Activated CD4-positive, alpha-beta T cell treated with anti-CD3 and anti-CD28 coated beads, Interleukin-2, Interleukin-4, amounts not matched to agents 100 ng/mL and 50 ng/mL, durations not matched to agents 16 hours and 8 hours (primary cell): ENCODE measurements at regions not wholly inside any gene's neighbourhood (a gene's known extent, or its start where the extent isn't known, plus 50 kb on each side); places are given as distances from the start of the nearest gene placed in this dataset.

Source experiments
- DNase-seq: peaks from one replicate; pipeline ENCODE4 v3.0.0-alpha.2; 2020; ENCODE audit warnings: low spot score

DNA sequence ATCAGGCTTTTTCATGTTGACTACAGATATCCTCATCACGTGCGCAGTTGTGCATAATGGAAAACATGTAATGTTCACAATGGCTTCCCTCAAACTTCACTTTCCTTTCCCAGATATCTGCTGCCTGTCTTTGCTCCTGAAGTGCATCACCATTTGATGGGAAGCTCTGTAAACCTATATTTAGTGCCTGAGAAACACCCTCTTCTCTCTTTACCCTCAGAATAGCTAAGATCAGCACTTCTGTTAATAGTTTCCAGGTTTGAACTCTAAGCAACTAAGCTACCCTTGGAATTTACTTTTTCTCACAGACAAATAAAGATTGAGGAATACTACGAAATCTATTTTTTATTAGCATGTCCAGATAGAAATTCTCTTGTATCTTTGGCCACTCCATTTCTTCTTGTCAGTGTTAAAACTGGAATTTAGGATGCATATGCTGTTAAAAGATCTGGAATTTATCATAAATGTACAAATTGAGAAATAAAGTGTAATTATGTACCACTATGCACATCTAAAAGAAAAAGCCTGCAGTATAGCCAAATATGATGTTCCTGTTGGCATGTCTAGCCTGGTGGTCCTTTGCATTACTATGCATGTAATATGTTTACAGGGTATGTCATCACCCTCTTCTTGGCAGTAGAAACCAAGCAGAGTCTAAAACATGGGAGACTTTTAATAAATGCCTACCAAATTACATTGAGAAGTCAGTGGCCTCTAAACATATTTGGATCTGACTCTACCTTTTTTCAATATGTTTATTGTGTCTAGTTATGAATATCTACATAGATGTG lies 278.7 kb downstream of the FIGN start:
- DNase-seq = no peak

DNA sequence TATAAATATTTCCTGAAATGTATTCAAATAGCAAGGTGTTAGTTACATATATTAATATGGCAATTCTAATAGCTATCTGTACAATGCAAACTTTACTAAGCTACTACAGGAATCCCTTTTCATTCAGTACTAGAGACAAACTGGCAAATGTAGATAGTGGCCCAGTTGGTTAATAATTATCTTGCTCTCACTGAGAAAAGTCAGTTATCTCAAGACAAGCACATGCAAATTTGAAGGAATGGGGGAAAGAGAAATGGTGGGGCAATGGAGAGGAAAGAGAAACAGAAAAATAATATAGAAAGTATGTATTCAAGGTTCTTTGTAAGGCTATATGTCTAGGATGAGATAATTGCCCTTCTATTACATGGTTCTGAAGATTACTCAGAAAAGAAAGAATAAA lies 280.0 kb downstream of the FIGN start:
- no peak for DNase-seq

DNA sequence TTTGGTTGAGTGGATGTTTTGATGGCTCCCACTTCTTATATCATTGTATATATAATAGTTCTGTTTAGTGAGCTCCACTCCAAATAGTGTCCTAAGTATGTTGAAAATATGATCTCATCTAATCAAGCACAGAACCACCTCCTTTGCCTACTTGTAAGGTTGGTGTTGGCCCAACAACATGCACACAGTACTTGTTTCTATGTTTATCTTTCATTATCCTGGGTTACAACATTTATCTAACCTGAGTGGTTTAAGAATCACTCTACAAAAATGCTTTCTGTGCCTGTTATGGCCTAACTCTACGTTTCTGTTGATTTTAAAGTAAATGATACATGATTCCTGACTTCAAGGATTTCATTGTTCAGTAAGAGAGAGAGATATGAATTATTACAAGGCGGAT lies 281.9 kb downstream of the FIGN start:
- DNase-seq = no peak

DNA sequence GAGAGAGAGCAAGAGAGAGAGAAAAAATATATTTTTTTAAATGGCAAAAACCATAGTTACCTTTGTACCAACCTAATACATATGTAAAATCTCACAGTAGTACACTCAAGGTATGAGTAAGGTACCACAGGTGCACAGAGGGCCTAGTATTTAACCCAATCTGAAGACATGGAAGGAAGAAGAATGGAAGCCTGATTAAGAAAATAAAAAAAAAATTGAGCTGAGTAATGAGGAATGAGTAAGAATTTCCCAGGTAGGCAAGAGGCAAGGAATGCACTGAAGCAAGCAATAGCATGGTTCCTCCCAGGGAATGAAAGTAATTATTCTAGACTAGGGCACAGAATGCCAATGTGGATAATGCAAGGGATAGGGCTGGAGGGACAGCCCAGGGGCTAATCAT lies 294.2 kb downstream of the FIGN start:
- no peak for DNase-seq

DNA sequence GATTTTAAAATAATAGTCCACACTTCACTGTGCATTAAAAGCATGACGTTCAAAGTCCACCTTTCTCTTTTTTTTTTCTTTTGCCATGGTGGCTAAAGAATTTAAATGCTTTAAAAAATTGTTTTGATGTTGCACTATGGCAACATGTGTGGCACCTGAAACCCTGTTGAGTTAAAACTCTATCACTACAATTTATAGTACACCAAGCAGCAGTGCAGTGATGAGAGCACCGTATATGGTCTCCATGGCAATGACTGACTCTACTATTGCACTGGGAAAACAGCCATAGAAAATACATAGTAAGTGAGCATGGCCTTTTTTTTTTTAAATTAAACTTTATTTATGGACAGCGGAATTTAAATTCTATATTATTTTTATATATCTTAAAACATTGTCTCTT lies 298.8 kb downstream of the FIGN start:
- DNase-seq = no peak

DNA sequence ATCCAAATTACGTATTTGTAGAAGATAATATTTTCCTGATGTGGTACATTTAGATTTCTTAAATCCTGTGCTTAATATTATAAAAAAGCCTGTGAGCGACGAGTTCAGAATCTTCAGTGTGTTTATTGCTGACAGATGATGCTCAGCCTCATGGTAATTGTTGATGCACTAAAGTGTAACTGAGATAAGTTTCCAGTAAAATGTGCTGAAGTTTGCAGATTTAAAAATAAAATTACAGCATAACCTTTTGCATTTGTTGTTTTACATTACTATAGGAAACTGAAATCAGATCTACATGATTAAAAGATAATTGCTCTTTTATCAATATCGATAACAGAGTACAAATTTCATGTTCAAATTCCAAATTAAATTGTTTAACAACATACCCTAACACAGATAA lies 307.6 kb downstream of the FIGN start:
- DNase-seq = no peak

DNA sequence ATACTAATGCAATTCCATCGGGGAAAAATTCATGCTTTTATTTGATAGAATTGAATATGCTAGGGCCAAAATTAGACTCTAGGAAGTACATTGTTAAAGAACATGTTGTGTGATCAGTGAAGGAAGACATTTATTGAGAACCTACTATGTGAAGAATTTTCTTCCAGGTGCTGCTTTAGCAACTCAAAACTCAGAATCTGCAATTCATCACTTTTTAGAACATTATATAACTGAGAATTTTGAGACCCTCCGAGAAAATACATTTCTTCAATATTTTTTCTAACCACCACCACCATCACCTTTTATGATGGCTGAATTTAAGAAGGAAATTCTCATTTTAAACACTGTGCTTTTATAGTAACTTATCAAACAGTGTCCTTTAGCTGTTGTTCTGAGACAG lies 315.2 kb downstream of the FIGN start:
- no peak for DNase-seq

DNA sequence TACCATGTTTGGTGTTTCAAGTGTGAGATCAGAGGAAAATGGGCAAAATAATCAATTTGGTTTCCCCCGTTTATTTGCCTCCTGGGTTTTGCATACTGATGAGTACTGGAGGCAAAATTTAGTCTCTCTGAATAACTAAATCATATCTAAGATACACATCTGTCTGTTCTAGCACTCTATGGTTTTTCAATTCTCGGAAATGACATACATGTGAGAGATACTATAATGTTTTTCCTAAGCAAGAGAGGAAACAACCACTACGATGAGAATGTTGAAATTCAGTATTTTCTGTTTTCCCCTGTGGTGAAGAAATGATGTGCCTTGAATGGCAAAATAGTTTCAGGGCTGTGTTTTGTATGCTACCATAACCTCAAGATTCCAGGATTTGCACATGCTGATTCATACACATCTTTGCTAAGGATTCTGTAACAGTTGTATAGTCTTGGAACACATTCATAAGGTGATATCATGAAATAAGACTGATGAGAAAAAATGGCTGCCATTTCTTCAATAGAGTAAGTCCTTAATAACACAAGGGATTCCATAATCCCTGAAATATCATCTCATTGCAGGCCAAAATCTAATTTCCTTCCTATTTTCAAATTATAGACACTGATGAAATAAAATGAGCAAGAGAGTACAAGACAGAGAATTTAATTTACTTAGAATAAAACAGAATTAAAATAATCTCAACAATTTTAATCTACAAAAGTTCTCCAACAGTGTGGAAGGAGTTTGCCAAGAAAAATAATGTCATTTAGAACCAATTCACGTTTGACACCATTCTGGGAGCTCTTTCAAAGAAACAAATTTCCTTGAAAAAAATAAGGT lies 316.6 kb downstream of the FIGN start:
- no peak for DNase-seq

DNA sequence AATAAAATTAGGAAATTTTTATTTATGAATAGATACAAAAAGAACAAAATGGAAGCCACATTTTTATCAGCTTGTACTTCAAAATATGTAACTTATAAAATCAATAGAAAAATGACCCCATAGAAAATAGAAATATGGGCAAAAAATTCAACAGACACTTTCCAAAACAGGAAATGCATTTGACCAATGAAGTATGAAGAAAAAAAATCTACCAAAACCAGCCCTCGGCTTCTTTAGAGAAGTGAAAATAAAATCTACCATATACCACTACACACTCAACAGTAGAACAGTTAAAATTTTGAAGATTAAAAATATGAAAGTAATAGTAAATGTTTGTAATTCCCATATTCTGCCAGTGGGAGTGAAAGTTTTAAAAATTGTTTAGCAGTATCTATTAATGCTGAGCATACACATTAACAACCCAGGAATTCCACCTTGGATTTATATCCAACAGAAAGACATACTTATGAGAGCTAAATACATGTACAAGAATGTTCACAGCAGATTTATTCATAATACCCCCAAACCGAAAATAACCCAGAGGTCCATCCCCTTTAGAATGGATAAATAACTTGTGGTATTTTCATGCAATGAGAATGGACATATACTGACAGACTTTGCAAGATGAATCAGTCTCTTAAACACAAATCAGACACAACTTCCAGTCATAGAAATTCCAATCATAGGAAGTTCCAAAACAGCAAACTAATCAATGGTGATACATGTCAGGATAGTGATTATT lies 318.0 kb downstream of the FIGN start:
- no peak for DNase-seq

DNA sequence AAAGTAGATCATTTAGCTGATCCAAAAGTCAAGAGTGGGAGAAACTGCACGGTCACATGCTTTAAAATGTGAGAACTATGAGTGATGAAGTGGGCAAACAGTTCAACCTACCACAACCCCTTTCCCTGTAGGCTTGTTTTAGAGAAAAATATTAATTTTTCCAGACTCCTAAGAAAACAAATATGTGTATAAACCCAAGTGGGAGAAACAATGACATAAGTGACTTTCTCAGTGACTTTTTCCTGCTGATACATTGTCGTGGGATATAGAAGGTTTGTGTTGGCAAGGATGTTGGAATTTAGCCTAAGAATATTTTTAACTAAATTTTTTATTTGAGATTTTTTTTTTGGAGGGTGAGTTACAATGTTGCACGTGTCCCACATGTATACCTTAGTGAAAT lies 321.7 kb downstream of the FIGN start:
- DNase-seq = no peak

DNA sequence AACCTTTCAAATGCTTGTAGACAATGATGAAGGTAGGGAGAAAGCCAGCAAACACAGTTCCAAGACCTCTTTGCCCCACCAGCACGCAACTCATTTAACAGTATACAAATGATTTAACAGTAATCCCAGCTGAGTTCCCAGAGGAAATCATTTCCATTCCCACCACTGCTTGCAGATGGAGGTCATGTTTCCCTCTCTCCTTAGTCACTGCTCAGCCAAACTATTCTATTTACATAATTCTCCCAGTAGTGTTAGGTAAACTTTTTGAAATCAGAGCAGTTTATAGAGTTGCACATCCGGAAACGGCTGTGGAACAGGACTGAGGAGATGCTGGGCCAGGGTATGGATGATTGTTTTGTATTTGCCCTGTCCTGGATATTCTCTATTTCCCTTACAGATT lies 328.5 kb downstream of the FIGN start:
- no peak for DNase-seq

DNA sequence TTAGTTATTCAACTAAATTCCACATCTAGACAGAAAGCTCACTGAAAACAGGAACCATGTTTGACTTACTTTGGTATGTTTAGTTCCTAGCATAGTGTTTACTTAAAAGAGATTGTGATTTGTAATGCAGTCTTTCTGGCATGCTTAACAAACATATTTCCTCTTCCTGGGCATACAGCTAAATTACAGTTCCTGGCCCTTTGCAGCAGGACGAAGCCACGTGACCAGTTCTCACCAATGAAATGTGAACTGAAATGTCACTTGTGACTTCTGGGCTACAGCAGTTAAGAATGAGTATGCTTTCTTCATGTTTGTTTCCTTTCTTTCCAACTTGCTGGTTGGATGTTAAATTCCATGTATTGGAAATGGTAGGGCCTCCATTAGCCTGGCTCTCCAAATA lies 330.5 kb downstream of the FIGN start:
- DNase-seq = no peak

DNA sequence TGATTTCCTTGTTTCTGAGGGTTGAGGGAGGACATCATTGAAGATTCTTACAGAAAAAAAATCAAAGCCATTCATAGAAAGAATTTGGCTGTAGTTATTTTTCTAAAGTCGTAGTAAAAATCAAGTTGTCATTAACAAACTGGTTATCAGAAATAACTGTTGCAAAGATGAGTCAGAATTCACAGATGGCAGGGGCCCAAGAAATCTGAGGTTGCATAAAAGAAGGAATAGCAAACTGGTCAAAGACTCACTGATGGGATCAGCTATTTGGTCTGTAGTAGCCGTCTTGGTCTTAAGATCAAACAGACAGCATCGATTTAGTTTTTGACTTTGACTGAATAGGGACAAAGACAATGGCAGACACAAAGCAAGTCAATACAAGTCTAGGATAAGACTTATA lies 334.3 kb downstream of the FIGN start:
- DNase-seq = no peak

DNA sequence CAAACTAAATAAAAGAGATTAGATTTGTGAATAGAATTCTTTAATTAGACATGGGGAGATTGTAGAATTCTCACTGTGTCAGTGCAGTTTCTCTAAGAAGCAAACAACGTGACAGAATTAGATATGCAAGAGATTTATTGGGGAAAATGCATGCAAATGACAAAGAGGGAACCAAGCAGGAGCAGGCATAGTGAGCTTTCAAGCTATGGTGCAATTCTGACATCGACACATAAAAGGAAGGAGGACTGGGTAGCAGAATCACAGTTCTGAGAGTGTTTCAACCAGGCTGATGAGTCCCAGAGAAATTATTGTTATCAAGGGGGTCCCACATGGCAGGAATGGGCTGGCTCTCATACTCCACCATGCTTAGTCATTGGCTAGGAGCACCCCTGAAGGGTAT lies 338.4 kb downstream of the FIGN start:
- no peak for DNase-seq

DNA sequence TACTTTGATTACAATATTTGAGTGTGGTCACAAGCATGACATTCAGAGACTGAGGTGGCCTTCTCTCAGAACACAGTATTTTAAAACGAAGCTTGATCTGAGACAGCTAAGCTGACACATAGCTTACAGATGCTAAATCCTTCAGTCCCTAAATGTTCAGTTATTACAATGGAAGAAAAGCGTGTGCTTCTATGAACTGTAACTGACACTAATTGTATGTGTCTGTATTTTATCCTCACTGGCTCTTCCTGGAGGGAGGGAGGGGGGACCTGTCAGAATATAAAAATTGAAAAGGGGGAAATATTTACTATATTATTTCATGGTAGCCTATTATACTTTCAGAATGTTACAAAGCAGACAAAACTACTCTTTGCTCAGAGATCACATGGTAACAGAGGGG lies 340.2 kb downstream of the FIGN start:
- no peak for DNase-seq

DNA sequence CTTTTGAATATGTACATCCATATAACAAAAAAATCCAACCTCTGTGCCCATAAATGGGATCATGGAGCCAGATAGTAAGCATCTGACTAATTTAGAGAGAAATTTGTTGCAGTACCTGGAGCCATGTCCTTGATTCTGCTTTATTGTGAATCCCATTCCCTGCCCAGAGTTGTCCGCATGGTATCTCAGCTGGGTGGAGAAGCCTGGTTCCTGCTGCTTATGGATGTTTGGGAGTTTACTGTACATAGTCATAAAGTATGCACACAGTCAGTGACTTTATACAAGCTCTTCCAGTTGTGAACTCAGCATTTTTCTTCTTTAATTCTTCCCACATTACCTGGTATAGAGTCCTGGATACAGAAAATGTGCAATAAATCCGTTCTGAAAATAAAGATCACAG lies 346.0 kb downstream of the FIGN start:
- no peak for DNase-seq

DNA sequence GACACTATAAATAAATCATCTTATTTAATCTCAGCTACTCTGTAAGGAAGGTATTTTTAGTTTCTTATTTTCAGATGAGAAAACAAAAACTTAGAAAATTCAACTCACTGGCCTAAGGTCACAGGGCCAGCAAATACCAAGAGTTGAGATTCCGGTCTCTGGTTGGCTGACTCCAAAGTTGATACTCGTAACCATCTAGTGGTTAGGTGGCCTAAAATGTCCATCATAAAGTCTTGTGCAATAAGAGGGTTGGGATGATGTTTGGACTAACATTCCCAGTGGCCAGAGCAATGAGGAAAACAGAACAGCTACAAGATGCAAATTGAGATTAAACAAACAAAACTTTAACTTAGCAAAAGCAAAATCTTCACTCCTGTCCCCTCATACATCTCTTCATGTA lies 360.3 kb downstream of the FIGN start:
- no peak for DNase-seq

DNA sequence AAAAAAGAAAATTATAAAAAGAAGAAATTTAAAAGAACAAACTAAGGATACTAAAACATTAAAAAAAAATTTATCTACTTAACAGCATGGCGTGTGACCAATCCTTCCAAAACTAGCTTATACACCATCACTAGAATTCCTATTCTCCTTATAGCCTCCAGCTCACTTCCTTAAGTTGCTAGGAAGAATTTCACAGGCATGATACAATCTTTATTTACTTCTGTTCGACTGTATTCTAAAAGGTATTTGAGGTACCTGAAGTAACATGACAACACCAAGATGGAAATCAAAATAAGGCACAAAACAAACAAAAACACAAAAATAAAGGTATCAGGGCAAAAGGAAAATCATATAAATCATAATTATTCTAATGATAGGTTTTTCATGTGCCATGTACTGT lies 360.7 kb downstream of the FIGN start:
- DNase-seq = no peak

DNA sequence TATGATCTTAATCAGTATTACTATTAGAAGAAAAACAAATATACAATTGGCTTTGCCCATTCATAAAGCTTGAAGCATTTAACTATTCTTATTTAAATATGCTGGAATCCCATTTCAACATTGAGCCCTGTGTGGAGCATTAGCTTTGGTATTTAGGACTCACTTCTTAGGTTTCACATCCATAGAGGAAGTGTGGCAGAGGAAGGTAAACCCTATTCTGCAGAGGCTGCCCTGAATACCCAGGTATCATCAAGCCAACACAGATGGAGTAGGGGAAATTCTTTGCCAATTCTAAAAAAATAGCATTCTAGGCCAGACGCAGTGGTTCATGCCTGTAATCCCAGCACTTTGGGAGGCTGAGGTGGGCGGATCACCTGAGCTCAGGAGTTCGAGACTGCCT lies 361.5 kb downstream of the FIGN start:
- DNase-seq = no peak

DNA sequence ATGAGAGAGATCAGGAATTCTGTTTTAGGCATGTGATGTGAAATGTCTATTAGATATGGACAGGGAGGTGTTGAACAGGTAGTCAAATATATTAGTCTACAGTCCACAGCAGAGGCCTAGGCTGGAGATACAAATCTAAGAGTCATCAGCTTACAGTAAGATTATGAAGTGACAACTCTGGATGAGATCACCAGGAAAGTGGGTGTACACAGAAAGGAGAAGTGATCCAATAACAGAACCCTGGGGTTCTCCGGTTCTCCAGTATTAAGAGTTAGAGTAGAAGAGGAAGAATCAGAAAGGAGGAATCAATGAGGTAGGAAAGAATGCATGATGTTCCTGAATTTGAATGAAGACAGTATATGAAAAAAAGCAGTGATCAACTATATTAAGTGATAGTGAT lies 362.3 kb downstream of the FIGN start:
- DNase-seq = no peak

DNA sequence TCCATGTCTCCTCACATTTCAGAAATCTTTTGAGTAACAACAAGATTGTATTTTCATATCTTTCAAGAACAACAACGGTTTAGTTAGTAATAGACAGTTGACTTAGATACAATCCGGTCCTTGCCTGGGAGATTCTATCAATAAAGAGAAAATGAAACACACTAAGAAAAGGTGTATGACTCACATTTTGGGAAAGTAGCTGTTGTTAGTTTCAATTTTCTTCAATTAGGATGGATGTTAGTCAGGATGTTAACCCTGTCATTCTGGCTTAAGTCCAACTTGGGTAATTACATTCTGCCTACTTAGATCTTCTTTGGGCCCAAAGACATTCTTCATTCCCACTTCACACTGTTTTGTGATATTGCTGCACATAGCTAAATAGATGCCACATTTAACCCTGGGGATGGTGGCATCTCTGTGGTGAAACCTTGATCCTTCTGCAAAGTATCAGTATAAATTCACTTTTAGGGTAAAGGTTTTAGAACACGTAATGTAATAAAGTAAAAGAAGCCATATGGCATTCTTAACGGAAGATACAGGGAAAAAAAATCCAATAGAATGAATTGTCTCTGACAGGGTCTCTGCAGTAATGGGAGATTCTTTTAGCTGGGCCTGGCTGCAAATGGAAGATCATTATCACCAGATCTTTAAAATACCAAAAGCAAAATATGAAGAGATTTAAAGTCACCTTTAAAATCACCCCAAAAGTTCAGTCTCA lies 365.5 kb downstream of the FIGN start:
- no peak for DNase-seq

DNA sequence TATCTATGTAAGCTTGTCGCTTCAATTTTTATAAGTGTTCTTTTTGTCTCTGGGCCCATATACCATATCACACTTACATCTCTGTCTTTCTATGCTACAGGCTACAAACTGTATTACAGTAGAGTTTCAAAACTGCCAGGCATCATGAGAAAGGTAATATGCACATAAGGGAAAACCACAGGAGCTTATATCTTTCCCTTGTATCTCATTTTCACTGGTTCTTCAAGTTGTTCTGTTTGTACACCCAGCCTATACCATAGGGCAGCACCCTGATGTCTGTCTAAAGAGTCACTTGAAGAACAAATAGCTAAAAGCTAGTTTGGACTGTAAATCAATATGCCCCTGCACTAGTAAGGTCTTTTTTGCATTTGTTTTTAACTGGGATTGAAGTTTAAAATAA lies 366.7 kb downstream of the FIGN start:
- no peak for DNase-seq
